HG02852 (cell line): ENCODE measurements at regions not wholly inside any gene's neighbourhood (a gene's known extent, or its start where the extent isn't known, plus 50 kb on each side); places are given as distances from the start of the nearest gene placed in this dataset.
"Not testable (repeated sequence)": the region's sequence is repeated elsewhere in the genome, so short reads cannot be mapped to it uniquely, and the experiment has no call there.

Experiments
- ATAC-seq: cut with Tn5 transposase; IDR thresholded peaks from one replicate; pipeline ENCODE4 v1.9.1; 2021; ENCODE audit warnings: mild to moderate bottlenecking, moderate library complexity; ENCODE audit not compliant: unreplicated experiment

DNA sequence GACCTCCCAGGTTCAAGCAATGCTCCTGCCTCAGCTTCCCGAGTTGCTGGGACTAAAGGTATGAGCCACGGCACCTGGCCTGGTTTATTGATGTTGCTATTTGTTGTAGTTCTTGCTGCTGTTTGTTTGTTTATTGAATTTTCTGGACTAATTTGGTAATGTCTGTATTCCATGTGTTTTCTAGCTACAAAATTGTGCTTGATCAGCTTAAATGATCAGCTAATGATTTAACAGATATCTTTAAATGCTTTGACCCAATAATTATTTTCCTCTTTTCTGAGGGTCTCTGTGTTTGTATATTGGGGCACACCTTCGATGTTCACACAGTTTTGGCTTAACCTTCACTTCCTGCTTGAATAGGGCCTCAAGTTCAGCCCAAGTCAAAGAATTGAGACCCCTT lies 488.1 kb upstream of the HTR2C start:
- no peak for ATAC-seq

DNA sequence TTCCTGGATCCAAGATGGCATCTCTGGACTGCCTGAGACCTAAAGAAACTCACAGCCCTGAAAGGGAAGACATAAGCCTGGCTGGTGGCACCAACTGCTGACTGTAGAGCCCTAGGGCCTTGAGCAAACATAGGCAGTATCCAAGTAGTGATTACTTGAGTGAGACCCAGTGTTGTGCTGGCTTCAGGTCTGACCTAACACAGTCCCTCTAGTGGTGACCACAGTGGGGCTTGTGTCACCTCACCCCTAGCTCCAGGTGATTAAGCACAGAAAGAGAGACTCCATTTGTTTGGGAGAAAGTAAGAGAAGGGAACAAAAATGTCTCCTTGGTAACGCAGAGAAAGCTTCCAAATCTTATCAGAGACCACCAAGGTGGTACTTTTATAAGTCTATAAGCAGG lies 496.3 kb upstream of the HTR2C start:
- ATAC-seq = no peak

DNA sequence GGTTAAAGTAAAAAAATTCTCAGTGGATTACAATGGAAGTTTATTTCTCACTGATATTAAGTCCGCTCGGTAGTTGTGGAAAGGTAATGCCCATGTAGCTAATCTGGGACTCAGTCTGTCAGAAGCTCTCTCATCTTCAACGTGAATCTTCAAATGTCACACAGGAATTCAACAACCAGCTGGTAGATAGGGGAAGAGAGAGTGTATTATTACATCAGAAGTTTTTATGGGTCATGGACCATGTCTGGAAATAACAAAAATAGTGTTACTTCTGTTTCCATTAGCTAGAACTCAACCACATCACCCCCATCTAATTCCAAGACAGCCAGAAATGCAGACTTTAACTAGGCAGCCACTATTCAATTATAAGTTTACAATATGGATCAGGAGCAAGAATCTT lies 506.1 kb upstream of the HTR2C start:
- ATAC-seq = no peak

DNA sequence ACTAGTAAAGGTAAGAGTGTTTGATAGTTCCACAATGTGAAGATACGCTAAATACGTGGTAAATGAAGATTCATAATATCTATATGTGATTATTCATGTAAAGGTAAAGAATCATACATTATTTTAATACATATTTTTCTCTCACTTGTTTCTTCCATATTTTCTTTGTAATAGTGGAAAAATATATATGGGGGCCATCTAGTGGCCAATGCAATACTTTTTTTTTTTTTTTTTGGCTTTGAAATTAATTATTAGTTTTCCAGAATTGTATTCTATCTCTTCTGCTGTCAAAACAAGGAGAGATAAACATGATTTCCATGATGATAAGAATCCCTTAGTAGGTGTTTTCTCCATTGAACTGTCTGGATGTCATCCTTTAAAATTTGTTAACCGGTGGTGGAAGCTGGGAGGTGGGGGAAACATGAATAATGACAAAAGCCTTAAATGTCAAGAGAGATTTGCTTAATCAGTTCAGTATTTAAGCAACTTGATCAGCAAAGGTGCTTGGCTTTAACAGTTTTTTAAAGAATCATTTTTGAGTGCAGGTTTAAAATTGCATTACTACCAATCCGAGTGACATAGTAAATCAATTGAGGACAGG lies 508.7 kb upstream of the HTR2C start:
- ATAC-seq = no peak

DNA sequence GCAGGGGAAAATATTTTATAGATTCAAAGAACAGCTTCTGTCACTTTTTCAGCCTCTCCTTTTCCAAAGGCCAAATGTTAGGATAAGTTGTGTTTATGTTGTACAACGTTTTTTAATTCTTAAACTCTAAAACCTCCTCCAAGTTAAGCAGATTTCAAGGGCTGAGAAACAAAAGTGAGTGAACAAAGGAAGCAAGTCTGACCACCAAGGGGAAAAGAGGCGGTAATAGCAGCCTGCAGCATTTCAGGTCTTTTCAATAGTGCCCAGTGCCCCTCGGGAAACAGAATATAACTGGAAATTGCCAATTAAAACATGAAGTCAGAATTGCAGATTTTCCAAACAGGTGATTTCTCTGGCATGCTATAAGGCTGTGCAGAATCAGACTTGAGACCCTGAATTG lies 510.0 kb upstream of the HTR2C start:
- ATAC-seq = no peak

DNA sequence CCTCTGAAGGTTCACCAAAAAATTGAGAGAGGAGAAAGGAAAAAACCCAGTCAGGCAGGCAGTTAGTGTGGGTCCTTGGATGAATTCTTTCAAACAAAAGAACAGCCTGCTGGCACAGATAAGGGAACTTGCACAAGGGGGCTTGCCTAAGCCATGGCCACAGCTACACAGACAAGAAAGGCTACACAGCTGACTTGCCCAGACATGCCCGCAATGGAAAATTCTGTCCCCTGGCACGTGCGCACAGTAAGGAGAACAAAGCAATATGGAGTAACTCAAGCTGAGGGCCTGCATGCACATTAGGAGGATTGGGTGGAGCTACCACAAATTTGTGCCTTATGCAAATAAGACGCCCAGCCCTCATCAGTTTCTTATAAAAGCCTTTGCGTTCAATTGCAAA lies 512.5 kb upstream of the HTR2C start:
- no peak for ATAC-seq

DNA sequence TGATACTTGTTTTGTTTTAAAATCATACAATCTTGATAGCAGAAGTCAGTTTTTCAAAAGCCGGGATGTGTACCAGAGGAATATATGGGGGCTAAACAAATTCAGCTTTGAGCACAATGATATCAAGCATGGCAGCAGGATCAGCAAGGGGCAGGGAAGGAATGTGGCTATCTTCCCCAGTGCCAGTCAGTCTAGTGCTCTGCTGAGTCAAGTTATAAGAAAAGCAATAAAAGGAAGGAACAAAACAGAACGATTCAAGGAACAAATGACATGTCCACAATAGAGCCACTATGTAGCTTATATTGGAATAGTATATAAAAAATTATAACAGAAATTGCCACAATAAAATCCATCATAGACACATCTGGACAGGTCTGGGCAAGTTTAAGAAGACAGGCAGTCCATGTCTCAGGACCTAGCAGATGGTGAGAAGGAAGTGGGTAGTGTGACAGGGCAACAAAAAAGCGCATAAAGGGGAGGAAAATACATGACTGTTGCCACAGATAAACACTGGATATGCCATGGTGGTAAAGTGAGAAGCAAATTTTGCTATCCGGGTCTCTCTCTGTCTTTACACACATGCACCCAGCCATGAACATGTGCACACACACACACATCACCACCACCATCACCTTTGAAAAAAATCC lies 518.2 kb upstream of the HTR2C start:
- no peak for ATAC-seq

DNA sequence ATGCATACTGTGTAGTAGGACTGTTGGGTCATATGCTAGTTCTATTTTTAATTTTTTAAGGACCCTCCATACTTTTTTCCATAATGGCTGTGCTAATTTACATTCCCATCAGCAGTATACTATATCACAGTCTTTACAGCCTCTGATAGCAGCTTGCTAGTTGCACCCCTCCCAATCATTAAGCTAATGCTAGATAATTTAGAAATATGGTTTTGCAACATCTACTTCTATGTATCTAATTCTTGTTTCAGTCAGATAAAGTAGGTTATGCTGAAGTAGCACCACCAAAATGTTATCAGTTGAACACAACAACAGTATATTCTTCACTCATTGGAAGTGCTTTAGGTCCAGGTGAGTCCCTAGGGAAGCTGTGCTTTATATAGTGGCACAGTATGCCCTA lies 522.7 kb upstream of the HTR2C start:
- no peak for ATAC-seq

DNA sequence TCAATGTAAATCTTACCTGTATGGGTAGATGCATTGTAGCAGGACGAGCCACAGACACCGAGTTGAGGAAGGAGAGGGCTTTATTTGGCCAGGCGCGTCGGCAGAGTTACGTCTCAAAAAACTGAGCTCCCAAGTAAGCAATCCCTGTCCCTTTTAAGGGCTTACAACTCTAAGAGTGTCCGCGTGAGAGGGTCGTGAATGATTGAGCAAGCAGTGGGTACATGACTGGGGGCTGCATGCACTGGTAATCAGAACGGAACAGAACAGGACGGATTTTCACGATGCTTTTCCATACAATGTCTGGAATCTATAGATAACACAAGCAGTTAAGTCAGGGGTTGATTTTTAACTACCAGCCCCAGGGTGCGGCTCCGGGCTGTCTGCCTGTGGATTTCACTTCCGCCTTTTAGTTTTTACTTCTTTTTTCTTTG lies 524.9 kb upstream of the HTR2C start:
- ATAC-seq = no peak

DNA sequence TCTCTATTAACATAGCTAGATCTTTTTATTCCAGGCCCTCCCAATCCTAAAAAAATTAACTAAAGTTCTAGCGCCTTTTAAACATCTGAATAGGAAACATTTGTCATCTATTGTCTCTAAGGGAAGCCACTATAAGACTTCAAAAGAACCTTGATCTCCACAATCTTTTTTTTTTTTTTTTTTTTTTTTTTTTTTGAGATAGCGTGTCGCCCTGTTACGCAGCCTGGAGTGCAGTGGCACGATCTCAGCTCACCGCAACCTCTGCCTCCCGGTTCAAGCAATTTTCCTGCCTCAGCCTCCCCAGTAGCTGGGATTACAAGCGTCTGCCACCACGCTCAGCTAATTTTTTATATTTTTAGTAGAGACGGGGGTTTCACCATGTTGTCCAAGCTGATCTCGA lies 526.5 kb upstream of the HTR2C start:
- ATAC-seq = not testable (repeated sequence)

DNA sequence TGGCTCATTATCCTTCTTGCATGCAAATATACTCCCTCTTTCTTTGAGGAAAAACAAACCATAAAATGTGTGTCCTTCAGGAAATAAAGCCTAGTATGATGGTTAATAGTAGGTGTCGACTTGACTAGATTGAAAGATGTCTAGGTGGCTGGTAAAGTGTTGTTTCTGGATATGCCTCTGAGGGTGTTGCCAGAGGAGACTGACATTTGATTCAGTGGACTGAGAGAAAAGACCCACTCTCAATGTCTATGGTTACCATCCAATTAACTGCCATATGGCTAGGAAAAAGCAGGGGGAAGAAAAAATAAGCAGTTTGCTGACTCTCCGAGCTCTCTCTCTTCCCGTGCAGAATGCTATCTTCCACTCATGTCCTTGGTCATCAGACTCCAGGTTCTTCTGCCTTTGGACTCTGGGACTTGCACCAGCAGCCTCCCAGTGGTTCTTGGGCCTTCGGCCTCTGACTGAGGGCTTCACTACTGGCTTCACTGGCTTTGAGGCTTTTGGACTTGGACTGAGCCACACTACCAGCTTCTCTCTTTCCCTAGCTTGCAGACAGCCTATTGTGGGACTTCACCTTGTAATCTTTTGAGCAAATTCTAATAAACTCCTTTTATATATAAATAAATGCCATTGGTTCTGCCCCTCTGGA lies 532.1 kb upstream of the HTR2C start:
- ATAC-seq = no peak

DNA sequence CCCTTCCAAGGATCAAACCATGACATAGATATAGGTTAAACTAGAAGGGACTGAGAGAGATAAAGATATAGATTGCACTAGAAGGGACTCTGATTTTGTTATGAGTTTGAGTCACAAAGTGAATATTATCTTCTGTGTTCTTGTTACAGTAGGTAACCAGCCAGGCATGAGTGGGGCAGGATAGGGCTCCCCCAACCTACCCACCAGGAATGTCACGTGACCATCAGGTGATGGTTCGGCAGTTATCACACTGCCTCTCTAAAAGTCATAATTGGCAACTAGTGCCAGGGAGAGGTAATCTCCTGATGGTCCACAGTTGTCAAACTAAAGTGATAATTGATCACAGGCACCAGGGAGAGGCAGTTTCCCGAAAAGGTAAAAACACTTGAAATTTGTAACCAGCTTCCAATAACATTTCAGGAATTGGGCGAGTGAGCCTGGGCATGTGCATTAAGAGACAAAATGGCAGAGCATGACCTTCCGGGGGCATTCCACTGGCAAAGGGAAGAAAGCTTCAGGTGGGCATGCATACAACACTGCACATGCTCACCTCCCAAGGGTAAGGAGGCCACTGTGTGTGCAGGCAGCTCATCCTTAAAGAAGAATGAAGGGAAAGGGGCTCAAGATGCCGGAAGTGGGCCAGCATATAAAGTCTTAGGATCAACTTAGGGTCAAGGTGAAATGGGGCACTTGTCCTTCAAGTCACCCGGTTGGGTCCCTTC lies 533.6 kb upstream of the HTR2C start:
- no peak for ATAC-seq

DNA sequence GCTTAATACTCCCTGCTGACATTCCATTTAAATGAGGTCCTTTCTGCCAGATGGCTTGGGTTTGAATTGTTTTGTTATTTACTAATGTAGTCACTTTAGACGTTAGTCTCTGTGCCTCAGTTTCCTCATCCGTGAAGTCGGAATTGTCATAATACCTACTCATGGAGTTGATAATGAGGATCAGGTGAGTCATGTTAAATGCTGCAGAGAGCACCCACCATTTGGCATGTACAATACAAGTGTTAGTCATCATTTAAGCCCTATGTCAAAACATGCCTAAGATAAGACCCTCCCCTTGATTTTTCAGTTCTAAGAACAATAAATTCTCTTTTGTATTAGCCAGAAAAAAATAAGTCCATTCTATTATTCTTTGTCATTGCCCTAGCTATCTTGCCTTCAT lies 534.8 kb upstream of the HTR2C start:
- no peak for ATAC-seq

DNA sequence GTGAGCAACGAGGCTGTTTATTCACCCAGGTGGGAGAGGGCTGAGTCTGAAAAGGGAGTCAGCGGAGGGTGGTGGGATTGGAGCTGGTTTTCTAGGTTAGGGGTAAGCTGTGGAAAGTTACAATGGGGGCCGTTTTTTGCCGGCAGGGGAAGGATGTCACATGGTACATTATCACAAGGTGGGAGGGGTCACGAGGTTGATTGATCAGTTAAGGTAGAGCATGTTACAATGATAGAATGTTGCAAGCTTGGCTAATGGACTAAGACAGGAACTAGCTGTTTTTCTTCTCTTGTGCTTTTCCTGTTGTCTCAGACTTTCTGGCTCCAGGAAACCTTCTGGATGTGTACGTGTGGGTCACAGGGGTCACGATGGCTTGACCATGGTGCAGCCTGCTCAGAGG lies 536.3 kb upstream of the HTR2C start:
- ATAC-seq = no peak

DNA sequence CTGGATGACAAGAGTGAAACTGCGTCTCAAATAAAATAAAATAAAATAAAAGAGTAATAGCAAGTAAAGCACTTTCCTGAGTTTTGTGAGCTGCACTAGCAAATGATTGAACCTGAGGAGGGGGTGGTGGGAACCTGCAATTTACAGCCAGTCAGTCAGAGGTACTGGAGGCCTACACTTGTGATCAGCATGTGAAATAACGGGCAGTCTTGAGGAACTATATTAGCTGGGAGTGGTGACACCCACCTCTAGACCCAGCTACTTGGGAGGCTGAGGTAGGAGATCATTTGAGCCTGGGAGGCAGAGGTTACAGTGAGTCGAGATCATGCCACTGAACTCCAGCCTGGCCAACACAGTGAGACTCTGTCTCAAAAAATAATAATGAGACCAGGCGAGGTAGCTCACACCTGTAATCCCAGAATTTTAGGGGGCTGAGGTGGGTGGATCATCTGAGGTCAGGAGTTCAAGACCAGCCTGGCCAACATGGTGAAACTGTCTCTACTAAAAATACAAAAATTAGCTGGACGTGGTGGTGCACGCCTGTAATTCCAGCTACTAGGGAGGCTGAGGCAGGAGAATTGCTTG lies 537.1 kb upstream of the HTR2C start:
- ATAC-seq = no peak

DNA sequence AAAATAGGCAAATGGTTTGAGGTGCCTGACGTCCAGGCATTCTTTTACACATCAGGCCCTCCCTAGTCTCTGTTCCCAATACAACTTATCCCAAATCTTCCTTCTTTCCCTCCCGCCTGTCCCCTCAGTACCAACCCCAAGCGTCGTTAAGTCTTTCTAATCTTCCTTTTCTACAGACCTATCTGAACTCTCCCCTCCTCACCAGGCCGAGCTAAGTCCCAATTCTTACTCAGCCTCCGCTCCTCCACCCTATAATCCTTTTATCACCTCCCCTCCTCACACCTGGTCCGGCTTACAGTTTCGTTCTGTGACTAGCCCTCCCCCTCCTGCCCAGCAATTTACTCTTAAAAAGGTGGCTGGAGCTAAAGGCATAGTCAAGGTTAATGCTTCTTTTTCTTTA lies 542.4 kb upstream of the HTR2C start:
- not testable (repeated sequence) for ATAC-seq

DNA sequence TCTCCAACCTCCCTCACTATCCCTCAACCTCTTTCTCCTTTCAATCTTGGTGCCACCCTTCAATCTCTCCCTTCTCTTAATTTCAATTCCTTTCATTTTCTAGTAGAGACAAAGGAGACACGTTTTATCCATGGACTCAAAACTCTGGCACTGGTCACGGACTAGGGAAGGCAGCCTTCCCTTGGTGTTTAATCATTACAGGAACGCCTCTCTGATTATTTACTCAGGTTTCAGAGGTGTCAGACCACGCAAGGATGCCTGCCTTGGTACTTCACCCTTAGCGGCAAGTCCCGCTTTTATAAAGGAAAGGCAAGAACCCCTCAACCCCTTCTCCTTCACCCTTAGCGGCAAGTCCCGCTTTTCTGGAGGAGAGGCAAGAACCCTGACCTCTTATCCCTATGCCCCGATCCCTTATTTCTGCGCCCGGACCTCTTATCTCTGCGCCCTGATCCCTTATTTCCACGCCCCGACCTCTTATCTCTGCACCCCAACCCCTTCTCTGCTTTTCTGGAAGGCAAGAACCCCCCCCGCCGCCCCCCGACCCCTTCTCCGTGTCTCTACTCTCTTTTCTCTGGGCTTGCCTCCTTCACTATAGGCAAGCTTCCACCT lies 543.1 kb upstream of the HTR2C start:
- ATAC-seq = not testable (repeated sequence)

DNA sequence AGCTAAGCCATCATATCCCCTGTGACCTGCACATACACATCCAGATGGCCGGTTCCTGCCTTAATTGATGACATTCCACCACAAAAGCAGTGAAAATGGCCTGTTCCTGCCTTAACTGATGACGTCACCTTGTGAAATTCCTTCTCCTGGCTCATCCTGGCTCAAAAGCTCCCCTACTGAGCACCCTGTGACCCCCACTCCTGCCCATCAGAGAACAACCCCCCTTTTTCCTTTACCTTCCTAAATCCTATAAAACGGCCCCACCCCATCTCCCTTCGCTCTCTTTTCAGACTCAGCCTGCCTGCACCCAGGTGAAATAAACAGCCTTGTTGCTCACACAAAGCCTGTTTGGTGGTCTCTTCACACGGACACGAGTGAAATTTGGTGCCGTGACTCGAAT lies 543.8 kb upstream of the HTR2C start:
- ATAC-seq = not testable (repeated sequence)

DNA sequence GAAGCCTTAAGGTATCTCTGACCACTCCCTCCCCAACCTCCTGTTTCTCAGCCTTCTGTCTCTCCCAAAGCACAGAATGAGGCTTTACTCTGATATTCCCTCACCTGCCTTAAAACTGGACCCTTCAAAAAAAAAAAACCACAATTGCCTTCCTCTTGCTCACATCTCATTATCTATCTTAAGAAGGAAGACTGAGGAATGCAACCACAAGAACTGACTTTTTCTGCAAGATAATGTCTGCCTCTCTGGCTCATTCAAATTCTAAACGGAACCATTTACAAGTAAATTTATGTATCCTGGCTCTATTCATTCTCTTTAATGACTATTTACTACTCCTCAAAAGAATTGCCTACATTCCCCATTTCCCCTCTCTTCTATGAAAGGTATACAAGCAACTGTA lies 545.5 kb upstream of the HTR2C start:
- ATAC-seq = no peak

DNA sequence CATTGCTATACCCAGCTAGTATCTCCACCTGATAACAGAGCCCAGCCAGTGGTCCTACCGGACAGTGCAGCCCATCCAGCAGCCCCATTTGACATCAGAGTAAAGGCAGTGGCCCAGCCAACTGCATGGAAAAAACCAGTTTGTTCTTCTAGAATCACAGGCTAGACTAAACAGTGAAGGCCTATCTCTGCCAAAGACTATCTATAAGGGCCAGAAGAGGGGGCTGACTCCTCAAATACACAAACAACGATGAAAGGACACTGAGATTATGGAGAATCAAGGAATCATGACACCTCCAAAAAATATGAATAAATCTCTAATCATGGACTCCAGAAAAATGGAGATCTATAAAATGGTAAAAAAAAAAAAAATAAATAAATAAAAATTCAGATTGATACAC lies 546.4 kb upstream of the HTR2C start:
- no peak for ATAC-seq
